Effector memory CD8-positive, alpha-beta T cell (primary cell): ENCODE measurements at regions not wholly inside any gene's neighbourhood (a gene's known extent, or its start where the extent isn't known, plus 50 kb on each side); places are given as distances from the start of the nearest gene placed in this dataset.
A peak's percentile ranks its signal among the peaks of the same experiment; 100 is the strongest.

Source experiments
- ATAC-seq: fragments of 150-1000 bp; cut with Tn5 transposase; replicated peaks from 2 replicates; pipeline ENCODE4 v1.10.0; 2021; ENCODE audit warnings: mild to moderate bottlenecking, moderate library complexity
- DNase-seq, 3 experiments: peaks; one replicate each; pipeline ENCODE4 v3.0.0; 2021
- H3K27ac Mint-ChIP-seq, 2 donors: one replicate each; pipeline ENCODE4 v1.8.0; 2022; ENCODE audit warnings: mild to moderate bottlenecking in 2 of 2, mixed read lengths in 2 of 2, moderate library complexity in 2 of 2
- H3K27me3 Mint-ChIP-seq, 2 donors: one replicate each; pipeline ENCODE4 v1.8.0; 2022; ENCODE audit warnings: mixed read lengths in 2 of 2
- H3K36me3 Mint-ChIP-seq: one replicate; pipeline ENCODE4 v1.8.0; 2022; ENCODE audit warnings: mild to moderate bottlenecking, moderate library complexity, mixed read lengths; ENCODE audit not compliant: insufficient read depth
- H3K4me1 Mint-ChIP-seq, 2 donors: one replicate each; pipeline ENCODE4 v1.8.0; 2022; ENCODE audit warnings: low read depth in 2 of 2, mixed read lengths in 2 of 2
- H3K4me3 Mint-ChIP-seq, 2 donors: one replicate each; pipeline ENCODE4 v1.8.0; 2022; ENCODE audit warnings: mild to moderate bottlenecking in 2 of 2, mixed read lengths in 2 of 2, moderate library complexity in 2 of 2
- H3K9me3 Mint-ChIP-seq, 2 donors: one replicate each; pipeline ENCODE4 v1.8.0; 2022; ENCODE audit warnings: mixed read lengths in 2 of 2

DNA sequence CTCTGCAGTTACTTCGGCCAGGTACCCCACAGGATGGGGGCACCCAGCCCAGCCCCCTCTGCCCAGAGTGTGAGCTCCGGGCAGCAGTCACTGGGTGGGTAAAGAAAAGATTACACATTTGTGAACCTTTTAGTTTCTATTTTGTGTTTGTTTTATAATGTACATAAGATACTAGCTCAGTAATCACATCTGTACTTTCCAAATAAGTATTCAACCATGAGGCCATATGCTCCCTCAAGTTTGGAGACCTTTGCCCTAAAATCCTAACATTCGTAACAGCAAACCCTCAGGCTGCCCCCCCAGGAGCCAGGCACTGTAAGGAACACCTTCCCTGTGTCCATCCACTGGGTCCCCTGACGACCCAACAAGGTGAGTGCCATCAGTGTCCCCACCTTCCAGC lies 68.3 kb upstream of the SLC6A6 start:
- ATAC-seq (no peak), DNase-seq (no peak)
- Mint-ChIP-seq H3K27ac (no peak overlapping the region), H3K4me1 (no peaks in the 10 kb centered on the region), H3K4me3 (no peak overlapping the region), H3K27me3 (peaks cover 11 to 18% of the 10 kb centered on the region in 2 donors), H3K36me3 (no peaks in the 10 kb centered on the region), H3K9me3 (no peaks in the 10 kb centered on the region)

DNA sequence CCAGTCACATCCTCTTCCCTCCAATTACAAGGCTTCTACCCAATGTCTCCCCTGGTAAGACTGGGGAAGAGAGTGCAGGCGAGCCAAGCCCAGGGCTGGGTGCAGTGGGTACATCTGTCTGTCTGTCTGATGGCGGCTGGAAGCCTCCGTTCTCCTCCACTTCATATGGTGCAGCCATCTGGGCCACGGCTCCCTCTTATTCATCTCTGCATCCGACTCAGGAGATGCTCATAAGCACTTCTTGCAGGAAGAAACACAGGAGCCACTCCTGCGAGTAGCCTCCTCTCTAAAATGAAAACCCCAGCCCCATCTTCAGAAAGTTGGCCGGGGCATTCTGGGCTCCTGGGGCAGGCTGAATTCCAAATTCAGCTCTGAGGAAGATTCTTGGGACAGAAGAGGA lies 67.5 kb upstream of the SLC6A6 start:
- peaks cover 14 to 26% of the 10 kb centered on the region in 2 donors for H3K27me3 Mint-ChIP-seq
- H3K4me1 Mint-ChIP-seq, result peaks cover 0 to 2% of the 10 kb centered on the region in 2 donors
- no peaks in the 10 kb centered on the region for H3K36me3 Mint-ChIP-seq
- H3K4me3 Mint-ChIP-seq, result no peak overlapping the region
- peak overlapping the region in 1 of 2 donors; percentile 41 for H3K27ac Mint-ChIP-seq
- H3K9me3 Mint-ChIP-seq, result no peaks in the 10 kb centered on the region
- DNase-seq (no peak), ATAC-seq (no peak)

DNA sequence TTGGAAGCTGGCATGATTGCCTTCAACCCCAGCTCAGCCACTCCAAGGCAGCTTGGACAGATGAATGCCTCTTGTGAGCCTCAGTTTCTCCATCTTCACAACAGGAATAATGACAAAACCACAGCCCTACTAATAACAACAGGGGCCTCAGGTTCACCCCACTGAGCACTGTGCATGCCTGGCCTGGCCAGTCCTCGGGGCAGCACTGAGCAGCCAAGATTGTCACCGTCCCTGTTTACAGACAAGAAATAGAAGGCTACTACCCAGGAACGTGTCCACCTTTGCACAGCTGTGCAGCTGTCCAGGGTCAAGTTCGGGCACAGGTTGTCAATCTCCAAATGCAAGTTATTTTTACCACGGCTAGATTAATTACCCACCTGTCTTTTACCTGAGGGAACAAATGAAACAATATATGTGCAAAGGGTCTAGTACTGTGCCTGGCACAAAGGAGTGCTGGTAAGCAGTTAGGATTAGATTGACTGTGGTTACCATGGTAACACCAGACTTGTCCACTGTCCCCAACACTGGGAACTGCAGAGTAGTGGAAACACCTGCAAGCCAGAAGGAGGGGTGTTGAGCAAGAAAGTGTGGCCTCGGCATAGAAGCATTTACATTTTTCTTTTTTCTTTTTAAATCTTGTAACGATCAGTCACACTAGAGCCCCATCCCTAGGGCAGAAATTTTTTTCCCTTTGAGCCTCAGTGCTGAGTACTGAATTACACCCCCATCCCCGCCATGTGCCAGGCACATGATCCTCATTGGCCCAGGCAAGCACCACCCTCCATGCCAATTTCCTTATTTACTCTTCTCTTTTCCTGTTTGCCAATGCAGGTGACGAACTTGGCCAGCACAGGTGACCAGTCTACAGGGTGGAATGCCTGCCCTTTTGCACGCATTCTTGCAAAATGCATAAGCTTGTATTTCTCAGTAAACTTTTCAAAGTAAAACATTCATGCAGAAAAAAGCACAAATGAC lies 66.3 kb upstream of the SLC6A6 start:
- H3K9me3 Mint-ChIP-seq, result no peaks in the 10 kb centered on the region
- no peaks in the 10 kb centered on the region for H3K36me3 Mint-ChIP-seq
- peaks cover 0 to 2% of the 10 kb centered on the region in 2 donors for H3K4me1 Mint-ChIP-seq
- DNase-seq (no peak), ATAC-seq (no peak)
- H3K27me3 Mint-ChIP-seq, result peaks cover 16 to 27% of the 10 kb centered on the region in 2 donors
- no peak overlapping the region for H3K4me3 Mint-ChIP-seq
- no peak overlapping the region for H3K27ac Mint-ChIP-seq

GRCh38 chr3:14336749-14337598 lies 65.4 kb upstream of the SLC6A6 start:
- no peak for DNase-seq
- no peak overlapping the region for H3K27ac Mint-ChIP-seq
- H3K4me3 Mint-ChIP-seq, result no peak overlapping the region
- H3K36me3 Mint-ChIP-seq, result no peaks in the 10 kb centered on the region
- H3K4me1 Mint-ChIP-seq, result peaks cover 0 to 2% of the 10 kb centered on the region in 2 donors
- no peak for ATAC-seq
- no peaks in the 10 kb centered on the region for H3K9me3 Mint-ChIP-seq
- H3K27me3 Mint-ChIP-seq, result peaks cover 16 to 27% of the 10 kb centered on the region in 2 donors

GRCh38 chr3:14337828-14338227 lies 64.6 kb upstream of the SLC6A6 start:
- Mint-ChIP-seq H3K27ac (no peak overlapping the region), H3K36me3 (no peaks in the 10 kb centered on the region), H3K4me3 (no peak overlapping the region), H3K27me3 (peaks cover 21 to 27% of the 10 kb centered on the region in 2 donors), H3K9me3 (no peaks in the 10 kb centered on the region), H3K4me1 (peaks cover 0 to 2% of the 10 kb centered on the region in 2 donors)
- ATAC-seq (no peak), DNase-seq (no peak)

DNA sequence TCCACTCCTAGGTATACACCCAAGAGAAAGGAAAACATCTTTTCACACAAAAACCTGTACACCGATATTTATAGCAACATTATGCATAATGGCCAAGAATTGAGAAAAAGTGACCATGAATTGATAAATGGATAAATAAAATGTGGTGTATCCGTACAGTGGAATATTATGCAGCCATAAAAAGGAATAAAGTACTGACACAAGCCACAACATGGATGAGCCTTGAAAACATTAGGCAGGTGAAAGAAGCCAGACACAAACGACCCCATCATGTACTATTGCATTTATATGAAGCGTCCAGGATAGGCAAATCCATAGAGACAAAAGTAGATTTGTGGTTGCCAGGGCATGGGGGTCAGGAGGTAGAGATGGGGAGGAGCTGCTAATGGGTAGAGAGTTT lies 64.2 kb upstream of the SLC6A6 start:
- no peak for ATAC-seq
- no peak overlapping the region for H3K4me3 Mint-ChIP-seq
- no peak overlapping the region for H3K27ac Mint-ChIP-seq
- H3K27me3 Mint-ChIP-seq, result peaks cover 21 to 29% of the 10 kb centered on the region in 2 donors
- DNase-seq, result no peak
- no peaks in the 10 kb centered on the region for H3K9me3 Mint-ChIP-seq
- H3K36me3 Mint-ChIP-seq, result no peaks in the 10 kb centered on the region
- peaks cover 0 to 2% of the 10 kb centered on the region in 2 donors for H3K4me1 Mint-ChIP-seq

- ATAC-seq, result no peak
These were observed 63.4 kb upstream of the SLC6A6 start for GRCh38 chr3:14338898-14339458.

DNA sequence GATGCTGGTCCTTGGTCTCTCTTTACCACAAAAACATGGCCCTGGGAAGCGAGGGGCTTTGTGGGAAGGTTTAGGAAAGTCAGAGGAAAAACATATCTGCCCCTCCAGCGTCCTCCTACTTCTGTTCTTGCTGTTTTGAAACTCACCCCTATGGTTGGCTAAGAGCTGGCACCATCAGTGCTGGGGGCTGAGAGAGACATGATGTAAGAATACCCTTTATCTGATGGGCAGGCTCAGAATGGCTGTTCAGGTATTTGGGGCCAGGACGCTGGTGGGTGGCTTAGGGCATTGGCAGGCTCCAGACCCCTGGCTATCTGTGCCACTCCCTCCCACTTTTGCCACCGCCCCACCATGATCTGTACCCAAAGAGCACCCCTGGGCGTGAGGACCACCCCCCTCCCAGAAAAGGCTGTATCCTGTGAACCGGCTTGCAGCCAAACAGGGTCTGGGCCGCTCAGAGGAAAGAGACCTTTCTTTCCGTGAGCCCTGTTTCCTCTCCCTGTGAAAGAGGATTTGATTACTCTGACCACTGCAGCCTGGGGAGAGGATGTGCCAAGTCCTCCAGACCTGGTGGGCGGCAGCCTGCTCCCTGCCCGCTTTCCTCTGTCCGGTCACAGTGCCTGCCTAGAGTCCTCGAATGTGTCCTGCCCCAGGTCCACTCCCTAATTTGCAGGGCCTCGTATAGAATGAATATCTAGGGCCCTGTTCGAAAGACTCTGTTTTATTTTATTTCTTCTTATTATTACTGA lies 61.3 kb upstream of the SLC6A6 start:
- peaks cover 0 to 2% of the 10 kb centered on the region in 2 donors for H3K4me1 Mint-ChIP-seq
- no peaks in the 10 kb centered on the region for H3K36me3 Mint-ChIP-seq
- H3K9me3 Mint-ChIP-seq, result no peaks in the 10 kb centered on the region
- no peak overlapping the region for H3K27ac Mint-ChIP-seq
- no peak overlapping the region for H3K4me3 Mint-ChIP-seq
- peaks cover 28 to 50% of the 10 kb centered on the region in 2 donors for H3K27me3 Mint-ChIP-seq
- no peak for DNase-seq
- no peak for ATAC-seq

More at GRCh38 chr3:14338898-14339458, 63.4 kb upstream of the SLC6A6 start:
- H3K36me3 Mint-ChIP-seq, result no peaks in the 10 kb centered on the region
- H3K27ac Mint-ChIP-seq, result no peak overlapping the region
- H3K4me3 Mint-ChIP-seq, result no peak overlapping the region
- no peaks in the 10 kb centered on the region for H3K9me3 Mint-ChIP-seq
- peaks cover 0 to 2% of the 10 kb centered on the region in 2 donors for H3K4me1 Mint-ChIP-seq
- peaks cover 21 to 36% of the 10 kb centered on the region in 2 donors for H3K27me3 Mint-ChIP-seq
- no peak for DNase-seq

GRCh38 chr3:14343338-14344112 lies 58.9 kb upstream of the SLC6A6 start:
- Mint-ChIP-seq H3K9me3 (no peaks in the 10 kb centered on the region), H3K27me3 (peaks cover 19 to 43% of the 10 kb centered on the region in 2 donors), H3K4me3 (no peak overlapping the region), H3K4me1 (peaks cover 0 to 2% of the 10 kb centered on the region in 2 donors), H3K36me3 (no peaks in the 10 kb centered on the region), H3K27ac (peak overlapping the region in 1 of 2 donors; percentile 55)
- no peak for DNase-seq
- no peak for ATAC-seq

- H3K4me3 Mint-ChIP-seq, result no peak overlapping the region
- peaks cover 22 to 39% of the 10 kb centered on the region in 2 donors for H3K27me3 Mint-ChIP-seq
- H3K36me3 Mint-ChIP-seq, result no peaks in the 10 kb centered on the region
- no peak overlapping the region for H3K27ac Mint-ChIP-seq
- ATAC-seq, result no peak
- no peaks in the 10 kb centered on the region for H3K9me3 Mint-ChIP-seq
- DNase-seq, result no peak
- H3K4me1 Mint-ChIP-seq, result peaks cover 0 to 2% of the 10 kb centered on the region in 2 donors
These were observed 58.1 kb upstream of the SLC6A6 start for GRCh38 chr3:14344351-14344750.

GRCh38 chr3:14345496-14346150 lies 56.8 kb upstream of the SLC6A6 start:
- H3K36me3 Mint-ChIP-seq, result no peaks in the 10 kb centered on the region
- H3K4me3 Mint-ChIP-seq, result no peak overlapping the region
- no peaks in the 10 kb centered on the region for H3K9me3 Mint-ChIP-seq

DNA sequence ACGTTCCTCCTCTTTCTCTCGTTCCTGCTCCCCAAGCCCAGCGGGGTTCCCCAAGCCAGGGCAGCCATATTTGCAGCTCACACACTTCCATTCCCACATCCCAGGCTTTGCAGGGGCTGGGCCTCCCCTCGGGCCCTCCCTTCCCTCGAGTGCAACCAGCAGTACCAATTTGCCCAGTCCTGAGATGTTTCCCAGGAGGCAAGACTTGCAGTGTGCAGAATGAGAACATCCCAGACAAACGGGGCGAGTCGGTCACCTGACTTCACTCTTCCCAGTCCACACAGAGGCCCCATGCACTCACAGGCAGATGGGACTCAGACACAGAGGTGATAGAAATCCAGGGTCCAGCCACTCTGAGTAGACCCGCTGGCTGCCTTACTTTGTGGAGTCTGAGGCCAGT lies 56.2 kb upstream of the SLC6A6 start:
- no peak overlapping the region for H3K4me3 Mint-ChIP-seq
- ATAC-seq (no peak), DNase-seq (no peak)
- H3K36me3 Mint-ChIP-seq, result no peaks in the 10 kb centered on the region
- peaks cover 17 to 36% of the 10 kb centered on the region in 2 donors for H3K27me3 Mint-ChIP-seq
- no peaks in the 10 kb centered on the region for H3K4me1 Mint-ChIP-seq
- H3K9me3 Mint-ChIP-seq, result no peaks in the 10 kb centered on the region
- peak overlapping the region in 1 of 2 donors; percentile 66 for H3K27ac Mint-ChIP-seq

More at GRCh38 chr3:14345496-14346150, 56.8 kb upstream of the SLC6A6 start:
- Mint-ChIP-seq H3K27me3 (peaks cover 17 to 33% of the 10 kb centered on the region in 2 donors), H3K4me1 (no peaks in the 10 kb centered on the region), H3K27ac (no peak overlapping the region)
- ATAC-seq, result no peak
- DNase-seq, result no peak
